HEK293 (cell line): ENCODE measurements at regions not wholly inside any gene's neighbourhood (a gene's known extent, or its start where the extent isn't known, plus 50 kb on each side); places are given as distances from the start of the nearest gene placed in this dataset.

Experiments used
- GLI4 ChIP-seq: fragments of 450-650 bp; formaldehyde crosslinking; IDR thresholded peaks from 2 replicates; pipeline ENCODE4 v1.5.1; 2016; ENCODE audit warnings: missing biosample characterization, missing genetic modification characterization
- ZFP37 ChIP-seq: fragments of 450-650 bp; formaldehyde crosslinking; IDR thresholded peaks from 2 replicates; pipeline ENCODE4 v1.5.1; 2016; ENCODE audit warnings: missing biosample characterization, missing genetic modification characterization
- ZNF274 ChIP-seq, 2 experiments: fragments of 200-500 bp in 1 of 2; fragments of 450-650 bp in 1 of 2; sonication (Bioruptor generic) in 1 of 2; formaldehyde crosslinking in 1 of 2; IDR thresholded peaks; 2 replicates each; pipeline versions ENCODE4 v1.5.1 to v1.6.1; 2014 to 2016; ENCODE audit warnings: borderline replicate concordance in 1 of 2, inconsistent platforms in 1 of 2, low read length in 1 of 2, missing biosample characterization in 1 of 2, missing genetic modification characterization in 1 of 2
- ZNF501 ChIP-seq: fragments of 450-650 bp; formaldehyde crosslinking; IDR thresholded peaks from 2 replicates; pipeline ENCODE4 v1.5.1; 2016; ENCODE audit warnings: missing biosample characterization, missing genetic modification characterization
- ZNF768 ChIP-seq: fragments of 450-650 bp; formaldehyde crosslinking; IDR thresholded peaks from 2 replicates; pipeline ENCODE4 v1.5.1; 2018; ENCODE audit warnings: missing biosample characterization, mild to moderate bottlenecking, missing genetic modification characterization
- TF ChIP-seq, protein P1 (sequence below): fragments of 450-650 bp; formaldehyde crosslinking; IDR thresholded peaks from 2 replicates; pipeline ENCODE4 v1.5.1; 2016; ENCODE audit warnings: missing biosample characterization, missing genetic modification characterization

DNA sequence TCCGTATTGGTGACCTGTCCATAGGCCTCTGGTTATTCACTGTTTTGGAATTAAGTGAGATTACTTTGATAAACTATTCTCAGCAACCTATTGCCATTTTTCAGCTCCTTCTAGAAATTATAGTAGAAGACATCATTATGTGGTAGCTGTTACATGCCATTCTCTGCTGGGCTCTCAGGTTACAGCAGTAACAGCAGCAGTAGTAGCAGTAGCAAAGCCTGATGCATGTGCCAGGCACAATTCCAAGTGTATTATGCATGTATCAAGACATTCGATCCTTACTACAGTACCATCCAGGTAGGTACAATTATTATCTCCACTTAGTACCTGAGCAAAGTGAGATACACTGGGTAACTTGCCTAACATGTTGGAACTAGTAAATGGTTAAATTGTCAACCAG is 74.3 kb downstream of the RPS12 start:
- TF ChIP-seq ZNF274 (IDR thresholded peaks at IDR 0.05; ENCODE audit: low read length) (no peak), ZNF274 (tag by site-specific recombination; IDR thresholded peaks at IDR 0.05; ENCODE audit: borderline replicate concordance) (no peak), ZFP37 (no peak), GLI4 (tag by site-specific recombination) (no peak), ZNF501 (tag by site-specific recombination) (no peak), ZNF768 (tag by site-specific recombination) (no peak)
- TF ChIP-seq, protein P1, sequence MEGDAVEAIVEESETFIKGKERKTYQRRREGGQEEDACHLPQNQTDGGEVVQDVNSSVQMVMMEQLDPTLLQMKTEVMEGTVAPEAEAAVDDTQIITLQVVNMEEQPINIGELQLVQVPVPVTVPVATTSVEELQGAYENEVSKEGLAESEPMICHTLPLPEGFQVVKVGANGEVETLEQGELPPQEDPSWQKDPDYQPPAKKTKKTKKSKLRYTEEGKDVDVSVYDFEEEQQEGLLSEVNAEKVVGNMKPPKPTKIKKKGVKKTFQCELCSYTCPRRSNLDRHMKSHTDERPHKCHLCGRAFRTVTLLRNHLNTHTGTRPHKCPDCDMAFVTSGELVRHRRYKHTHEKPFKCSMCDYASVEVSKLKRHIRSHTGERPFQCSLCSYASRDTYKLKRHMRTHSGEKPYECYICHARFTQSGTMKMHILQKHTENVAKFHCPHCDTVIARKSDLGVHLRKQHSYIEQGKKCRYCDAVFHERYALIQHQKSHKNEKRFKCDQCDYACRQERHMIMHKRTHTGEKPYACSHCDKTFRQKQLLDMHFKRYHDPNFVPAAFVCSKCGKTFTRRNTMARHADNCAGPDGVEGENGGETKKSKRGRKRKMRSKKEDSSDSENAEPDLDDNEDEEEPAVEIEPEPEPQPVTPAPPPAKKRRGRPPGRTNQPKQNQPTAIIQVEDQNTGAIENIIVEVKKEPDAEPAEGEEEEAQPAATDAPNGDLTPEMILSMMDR (tag by site-specific recombination): no peak
